ENCODE measurements at regions not wholly inside any gene's neighbourhood (a gene's known extent, or its start where the extent isn't known, plus 50 kb on each side); places are given as distances from the start of the nearest gene placed in this dataset.
"Not testable (repeated sequence)": the region's sequence is repeated elsewhere in the genome, so short reads cannot be mapped to it uniquely, and the experiment has no call there.

DNA sequence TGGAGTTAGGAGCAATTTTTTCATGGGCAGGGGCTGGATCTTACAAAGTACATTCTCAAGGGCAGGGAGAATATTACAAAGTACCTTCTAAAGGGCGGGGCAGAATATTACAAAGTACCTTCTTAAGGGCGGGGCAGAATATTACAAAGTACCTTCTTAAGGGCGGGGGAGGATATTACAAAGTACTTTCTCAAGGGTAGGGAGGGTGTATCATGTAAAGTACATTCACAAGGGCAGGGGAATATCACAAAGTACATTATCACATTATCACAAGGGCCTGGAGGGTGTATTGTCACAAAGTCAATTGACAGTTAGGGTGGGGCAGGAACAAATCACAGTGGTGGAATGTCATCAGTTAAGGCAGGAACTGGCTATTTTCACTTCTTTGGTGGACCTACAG, 56.9 kb downstream of the FSCB start:
- H3K23ac ChIP-seq (ENCODE audit: low read depth, low read length); H3K27me3 ChIP-seq (ENCODE audit: control insufficient read depth, insufficient read depth, low read length); H3K4me3 ChIP-seq (ENCODE audit: insufficient read depth, low read depth, low read length); H2BK15ac ChIP-seq (ENCODE audit: low read depth, low read length); H2AK5ac ChIP-seq (ENCODE audit: low read depth, low read length); H3K4me1 ChIP-seq (ENCODE audit: control insufficient read depth, insufficient read depth, low read length); H4K91ac ChIP-seq (ENCODE audit: insufficient read depth, low read depth, low read length); H2AK9ac ChIP-seq (replicated peaks; ENCODE audit: low read depth, low read length, poor library complexity); in situ Hi-C loops (cut with MboI; ENCODE audit: low sequenced_read_pairs); H2BK20ac ChIP-seq (ENCODE audit: low read depth, low read length); H3K9me1 ChIP-seq (ENCODE audit: insufficient read depth, low read length); H3K14ac ChIP-seq (replicated peaks; ENCODE audit: low read depth, low read length); CTCF ChIA-PET; H3K79me1 ChIP-seq (ENCODE audit: low read depth in 1 of 2, low read length in 2 of 2); H2BK120ac ChIP-seq (ENCODE audit: low read depth, low read length); H3K4me2 ChIP-seq (ENCODE audit: low read depth, low read length); H3K9me3 ChIP-seq (ENCODE audit: control insufficient read depth, insufficient read depth, low read length); H2AFZ ChIP-seq (replicated peaks; ENCODE audit: low read length, poor library complexity); intact Hi-C loops (cut with micrococcal nuclease); H3K4ac ChIP-seq (ENCODE audit: low read depth, low read length); POLR2A ChIA-PET (ENCODE audit: unreplicated experiment); H3K9ac ChIP-seq (ENCODE audit: low read depth, low read length); H4K5ac ChIP-seq (ENCODE audit: low read depth, low read length); H3K36me3 ChIP-seq (ENCODE audit: control insufficient read depth, insufficient read depth, low read length); H3K56ac ChIP-seq (ENCODE audit: extremely low read depth, insufficient read depth, low read length); H4K8ac ChIP-seq (ENCODE audit: low read depth in 2 of 2, low read length in 2 of 2); BruUV-seq (replicated peaks); H4K20me1 ChIP-seq (ENCODE audit: insufficient read depth, low read length); DNase-seq; H2BK5ac ChIP-seq (ENCODE audit: low read depth, low read length, poor library complexity, severe bottlenecking); ATAC-seq (ENCODE audit: low read depth); dilution Hi-C loops (cut with HindIII; ENCODE audit: low sequenced_read_pairs, unreplicated experiment); H3K18ac ChIP-seq (ENCODE audit: low read depth, low read length); H3K27ac ChIP-seq (ENCODE audit: insufficient read depth, low read length): not testable (repeated sequence)
- no CpG with 5 or more reads among the region's 3 CpGs for WGBS, 2 experiments (ENCODE audit: extremely low coverage in 2 of 2, insufficient read length in 1 of 2)
